ENCODE measurements at regions not wholly inside any gene's neighbourhood (a gene's known extent, or its start where the extent isn't known, plus 50 kb on each side); places are given as distances from the start of the nearest gene placed in this dataset.

DNA sequence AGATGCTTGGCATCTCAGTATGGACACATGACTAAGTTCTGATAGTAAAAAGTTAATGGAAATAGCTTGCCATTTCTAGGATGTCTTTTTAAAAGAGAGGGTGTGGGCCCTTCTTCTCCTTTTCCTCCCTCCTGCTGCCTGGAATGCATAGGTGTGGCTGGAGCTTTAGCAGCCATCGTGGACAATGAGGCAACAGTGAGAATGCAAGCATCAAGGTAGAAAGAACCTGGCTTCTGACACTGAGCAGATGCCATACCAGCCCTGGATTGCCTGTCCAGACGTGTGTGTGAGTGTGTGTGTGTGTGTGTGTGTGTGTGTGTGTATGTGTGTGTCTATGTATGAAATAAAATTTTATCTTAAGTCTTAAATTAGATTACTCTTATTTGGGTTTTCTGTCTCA lies 660.1 kb downstream of the XIRP2 start:
- no peak for TF ChIP-seq POLR2A (IDR thresholded peaks at IDR 0.05)
- TF ChIP-seq CTCF (IDR thresholded peaks at IDR 0.05): no peak
- TF ChIP-seq POLR2AphosphoS5 (IDR thresholded peaks at IDR 0.05): no peak

All from transverse colon (tissue), 4 donors.